SK-N-SH treated with all-trans-retinoic acid at 6 μM for 48 hours (cell line): ENCODE measurements at regions not wholly inside any gene's neighbourhood (a gene's known extent, or its start where the extent isn't known, plus 50 kb on each side); places are given as distances from the start of the nearest gene placed in this dataset.

Source experiments
- ARNTL ChIP-seq: fragments of 450-650 bp; formaldehyde crosslinking; IDR thresholded peaks from 2 replicates; pipeline ENCODE4 v1.5.0; 2020; ENCODE audit warnings: low read depth, mild to moderate bottlenecking, moderate library complexity, borderline replicate concordance
- CREB5 ChIP-seq: fragments of 250-450 bp; sonication (Bioruptor Pico); IDR thresholded peaks from 2 replicates; pipeline ENCODE4 v1.5.1; 2020; ENCODE audit warnings: low read depth, mild to moderate bottlenecking, moderate library complexity
- CSDC2 ChIP-seq: fragments of 250-450 bp; sonication (Bioruptor Pico); IDR thresholded peaks from 2 replicates; pipeline ENCODE4 v1.5.0; 2020; ENCODE audit warnings: mild to moderate bottlenecking, moderate library complexity
- CSRNP3 ChIP-seq: fragments of 250-450 bp; sonication (Bioruptor Pico); IDR thresholded peaks from 2 replicates; pipeline ENCODE4 v1.5.1; 2021; ENCODE audit warnings: mild to moderate bottlenecking, moderate library complexity
- GLIS3 ChIP-seq: fragments of 250-450 bp; sonication (Bioruptor Pico); IDR thresholded peaks from 2 replicates; pipeline ENCODE4 v1.5.0; 2020; ENCODE audit warnings: mild to moderate bottlenecking, moderate library complexity
- OSR1 ChIP-seq: fragments of 250-450 bp; sonication (Bioruptor Pico); IDR thresholded peaks from 2 replicates; pipeline ENCODE4 v1.8.0; 2022; ENCODE audit warnings: moderate library complexity, mild to moderate bottlenecking, inconsistent platforms
- POU6F1 ChIP-seq: fragments of 250-450 bp; sonication (Bioruptor Pico); IDR thresholded peaks from 2 replicates; pipeline ENCODE4 v1.8.0; 2021; ENCODE audit warnings: low read depth, mild to moderate bottlenecking, moderate library complexity, borderline replicate concordance
- RARB ChIP-seq: fragments of 250-450 bp; sonication (Bioruptor Pico); IDR thresholded peaks from 2 replicates; pipeline ENCODE4 v1.8.0; 2021; ENCODE audit warnings: mild to moderate bottlenecking, moderate library complexity
- SNAI2 ChIP-seq: fragments of 250-450 bp; sonication (Bioruptor Pico); IDR thresholded peaks from 2 replicates; pipeline ENCODE4 v1.5.0; 2020; ENCODE audit warnings: mild to moderate bottlenecking, moderate library complexity
- TSHZ2 ChIP-seq: fragments of 250-450 bp; sonication (Bioruptor Pico); IDR thresholded peaks from 2 replicates; pipeline ENCODE4 v1.5.0; 2020; ENCODE audit warnings: mild to moderate bottlenecking, moderate library complexity
- ZC3H10 ChIP-seq: fragments of 250-450 bp; sonication (Bioruptor Pico); IDR thresholded peaks from 2 replicates; pipeline ENCODE4 v1.5.1; 2021; ENCODE audit warnings: mild to moderate bottlenecking, moderate library complexity
- ZFP30 ChIP-seq: fragments of 450-650 bp; formaldehyde crosslinking; IDR thresholded peaks from 2 replicates; pipeline ENCODE4 v1.5.0; 2022; ENCODE audit warnings: mild to moderate bottlenecking, moderate library complexity
- ZNF8 ChIP-seq: fragments of 450-650 bp; formaldehyde crosslinking; IDR thresholded peaks from 2 replicates; pipeline ENCODE4 v1.5.0; 2020; ENCODE audit warnings: mild to moderate bottlenecking, moderate library complexity

GRCh38 chr2:53095227-53095626 lies 672.4 kb upstream of the CHAC2 start:
- TF ChIP-seq TSHZ2: no peak
- no peak for TF ChIP-seq OSR1
- TF ChIP-seq ZNF8: no peak
- no peak for TF ChIP-seq SNAI2 (CRISPR knock-in tag)
- TF ChIP-seq ARNTL (CRISPR knock-in tag): no peak
- no peak for TF ChIP-seq RARB
- no peak for TF ChIP-seq CSDC2 (CRISPR knock-in tag)
- TF ChIP-seq ZFP30: no peak
- TF ChIP-seq ZC3H10: no peak
- no peak for TF ChIP-seq CREB5
- TF ChIP-seq POU6F1 (CRISPR knock-in tag): no peak
- no peak for TF ChIP-seq CSRNP3
- no peak for TF ChIP-seq GLIS3
